Adrenal gland (tissue), 5 donors: ENCODE measurements at regions not wholly inside any gene's neighbourhood (a gene's known extent, or its start where the extent isn't known, plus 50 kb on each side); places are given as distances from the start of the nearest gene placed in this dataset.

Experiments used
- CTCF ChIP-seq, 6 experiments: fragments of 450-650 bp in 4 of 6; fragments of 200-600 bp in 2 of 6; sonication (generic) in 1 of 6; IDR thresholded peaks; 1 replicate in 5 of 6; 2 replicates in 1 of 6; pipeline versions ENCODE4 v1.5.1 to v1.8.0; 2016 to 2021; ENCODE audit warnings: antibody characterized with exemption in 6 of 6, mild to moderate bottlenecking in 2 of 6, moderate library complexity in 1 of 6
- POLR2A ChIP-seq, 2 donors: fragments of 450-650 bp; IDR thresholded peaks; one replicate each; pipeline ENCODE4 v1.6.1; 2017; ENCODE audit warnings: antibody characterized with exemption in 2 of 2, mild to moderate bottlenecking in 2 of 2, moderate library complexity in 1 of 2
- donor health status: DM: no; HTN: no; CAD: no.

- TF ChIP-seq CTCF (IDR thresholded peaks at IDR 0.05) (no peak), POLR2A (IDR thresholded peaks at IDR 0.05) (no peak)
Observed at GRCh38 chrX:25872786-25873185, 265.4 kb upstream of the MAGEB18 start.
